IMR-90 (cell line): ENCODE measurements at regions not wholly inside any gene's neighbourhood (a gene's known extent, or its start where the extent isn't known, plus 50 kb on each side); places are given as distances from the start of the nearest gene placed in this dataset.

ENCODE experiments used
- ATAC-seq: fragments of 200-7000 bp; cut with Tn5 transposase; 2 replicates; pipeline ENCODE4 v1.9.1; 2020; ENCODE audit warnings: low read depth, mild to moderate bottlenecking, moderate library complexity
- BruUV-seq: library from RNA; stranded (reverse); fragments of 400-500 nt; replicated peaks from 2 replicates; lab custom pipeline; 2021; lab: Mats Ljungman, UMichigan
- CTCF ChIA-PET: fragments of 300-600 bp; formaldehyde crosslinking; extraction: SDS; loops from one replicate; lab custom pipeline; 2021; ENCODE audit warnings: antibody characterized with exemption; lab: Yijun Ruan, JAX
- POLR2A ChIA-PET: fragments of 300-600 bp; sonication (Branson Sonifier 250); formaldehyde crosslinking; loops from one replicate; lab custom pipeline; 2022; ENCODE audit warnings: antibody characterized with exemption; ENCODE audit not compliant: unreplicated experiment; lab: Charles Lee
- DNase-seq: peaks from one replicate; pipeline ENCODE4 v3.0.0; 2013
- H2AFZ ChIP-seq: replicated peaks from 2 replicates; pipeline ENCODE3; 2013; ENCODE audit warnings: low read length, mild to moderate bottlenecking; ENCODE audit not compliant: poor library complexity
- H2AK5ac ChIP-seq: 2 replicates; pipeline ENCODE4 v1.6.1; 2013; ENCODE audit warnings: low read depth, low read length, inconsistent platforms
- H2AK9ac ChIP-seq: replicated peaks from 2 replicates; pipeline ENCODE3; 2013; ENCODE audit warnings: mild to moderate bottlenecking, low read depth, low read length, moderate library complexity; ENCODE audit not compliant: poor library complexity
- H2BK120ac ChIP-seq: 2 replicates; pipeline ENCODE4 v1.6.1; 2013; ENCODE audit warnings: low read depth, low read length, inconsistent platforms
- H2BK15ac ChIP-seq: 3 replicates; pipeline ENCODE4 v1.6.1; 2013; ENCODE audit warnings: low read depth, low read length, inconsistent platforms
- H2BK20ac ChIP-seq: 2 replicates; pipeline ENCODE4 v1.6.1; 2013; ENCODE audit warnings: low read depth, mild to moderate bottlenecking, inconsistent platforms, low read length, moderate library complexity
- H2BK5ac ChIP-seq: 2 replicates; pipeline ENCODE4 v1.6.1; 2013; ENCODE audit warnings: mild to moderate bottlenecking, low read depth, low read length, inconsistent platforms; ENCODE audit not compliant: poor library complexity, severe bottlenecking
- H3K14ac ChIP-seq: replicated peaks from 2 replicates; pipeline ENCODE4 v1.6.1; 2013; ENCODE audit warnings: low read depth, low read length, inconsistent platforms
- H3K18ac ChIP-seq: 2 replicates; pipeline ENCODE4 v1.6.1; 2013; ENCODE audit warnings: low read depth, low read length, control low read depth
- H3K23ac ChIP-seq: 2 replicates; pipeline ENCODE4 v1.6.1; 2013; ENCODE audit warnings: low read depth, low read length, inconsistent platforms
- H3K27ac ChIP-seq: 2 replicates; pipeline ENCODE4 v1.5.1; 2013; ENCODE audit warnings: mild to moderate bottlenecking, control low read depth, low read length; ENCODE audit not compliant: insufficient read depth
- H3K27me3 ChIP-seq: 2 replicates; pipeline ENCODE4 v1.6.1; 2013; ENCODE audit warnings: low read length; ENCODE audit not compliant: control insufficient read depth, insufficient read depth
- H3K36me3 ChIP-seq: 2 replicates; pipeline ENCODE4 v1.6.1; 2013; ENCODE audit warnings: low read length, mixed read lengths; ENCODE audit not compliant: control insufficient read depth, insufficient read depth
- H3K4ac ChIP-seq: 2 replicates; pipeline ENCODE4 v1.6.1; 2013; ENCODE audit warnings: low read depth, low read length, inconsistent platforms
- H3K4me1 ChIP-seq: 2 replicates; pipeline ENCODE4 v1.6.1; 2013; ENCODE audit warnings: low read length, mixed read lengths; ENCODE audit not compliant: control insufficient read depth, insufficient read depth
- H3K4me2 ChIP-seq: 2 replicates; pipeline ENCODE4 v1.6.1; 2013; ENCODE audit warnings: low read depth, mild to moderate bottlenecking, control low read depth, low read length, moderate library complexity
- H3K4me3 ChIP-seq: 2 replicates; pipeline ENCODE4 v1.5.1; 2013; ENCODE audit warnings: low read depth, mild to moderate bottlenecking, control low read depth, low read length, moderate library complexity; ENCODE audit not compliant: insufficient read depth
- H3K56ac ChIP-seq: 2 replicates; pipeline ENCODE4 v1.6.1; 2013; ENCODE audit warnings: low read length, inconsistent platforms; ENCODE audit not compliant: insufficient read depth; ENCODE audit errors: extremely low read depth
- H3K79me1 ChIP-seq, 2 experiments: 2 replicates each; pipeline ENCODE4 v1.6.1; 2013; ENCODE audit warnings: low read length in 2 of 2, inconsistent platforms in 1 of 2, low read depth in 1 of 2
- H3K9ac ChIP-seq: 2 replicates; pipeline ENCODE4 v1.6.1; 2013; ENCODE audit warnings: low read depth, low read length, control low read depth
- H3K9me1 ChIP-seq: 2 replicates; pipeline ENCODE4 v1.6.1; 2013; ENCODE audit warnings: low read length, inconsistent platforms; ENCODE audit not compliant: insufficient read depth
- H3K9me3 ChIP-seq: 2 replicates; pipeline ENCODE4 v1.6.1; 2013; ENCODE audit warnings: low read length; ENCODE audit not compliant: control insufficient read depth, insufficient read depth
- H4K20me1 ChIP-seq: 2 replicates; pipeline ENCODE4 v1.6.1; 2013; ENCODE audit warnings: low read length, inconsistent platforms; ENCODE audit not compliant: insufficient read depth
- H4K5ac ChIP-seq: 2 replicates; pipeline ENCODE4 v1.6.1; 2013; ENCODE audit warnings: mild to moderate bottlenecking, low read depth, low read length, control low read depth
- H4K8ac ChIP-seq, 2 experiments: 2 replicates each; pipeline ENCODE4 v1.6.1; 2013; ENCODE audit warnings: low read depth in 2 of 2, low read length in 2 of 2, control low read depth in 1 of 2, inconsistent platforms in 1 of 2
- H4K91ac ChIP-seq: 2 replicates; pipeline ENCODE4 v1.6.1; 2013; ENCODE audit warnings: low read depth, low read length, inconsistent platforms; ENCODE audit not compliant: insufficient read depth
- CHD1 ChIP-seq: IDR thresholded peaks from 2 replicates; pipeline ENCODE4 v1.6.1; 2012; ENCODE audit warnings: low read depth, low read length, improper control_type of control experiment
- FOS ChIP-seq: fragments of 150-350 bp; IDR thresholded peaks from 2 replicates; pipeline ENCODE4 v1.6.1; 2016; ENCODE audit warnings: low read depth, low read length
- MAFK ChIP-seq: IDR thresholded peaks from 2 replicates; pipeline ENCODE4 v1.6.1; 2012; ENCODE audit warnings: low read depth, low read length, improper control_type of control experiment
- MAZ ChIP-seq: IDR thresholded peaks from 2 replicates; pipeline ENCODE4 v1.6.1; 2012; ENCODE audit warnings: low read depth, mild to moderate bottlenecking, low read length, improper control_type of control experiment, moderate library complexity, borderline replicate concordance
- MXI1 ChIP-seq: IDR thresholded peaks from 2 replicates; pipeline ENCODE4 v1.6.1; 2012; ENCODE audit warnings: low read depth, mild to moderate bottlenecking, low read length, moderate library complexity, borderline replicate concordance
- RFX5 ChIP-seq: IDR thresholded peaks from 2 replicates; pipeline ENCODE4 v1.8.0; 2012; ENCODE audit warnings: low read depth, mild to moderate bottlenecking, low read length, moderate library complexity
- SMC3 ChIP-seq: fragments of 150-350 bp; IDR thresholded peaks from 2 replicates; pipeline ENCODE4 v1.6.1; 2016; ENCODE audit warnings: low read depth, mild to moderate bottlenecking, antibody characterized with exemption, low read length, moderate library complexity
- dilution Hi-C: fragments of 300-500 bp; cut with HindIII; formaldehyde crosslinking; loops from one replicate; pipeline ENCODE4 v1.14.3; 2018; ENCODE audit warnings: low sequenced_read_pairs; ENCODE audit not compliant: unreplicated experiment
- in situ Hi-C: fragments of 300-500 bp; cut with MboI; formaldehyde crosslinking; loops from 3 replicates; pipeline ENCODE4 v1.14.3; 2019; ENCODE audit warnings: low sequenced_read_pairs, inconsistent platforms, mixed read lengths
- intact Hi-C: fragments of 100-400 bp; cut with micrococcal nuclease; formaldehyde crosslinking; loops from 2 replicates; pipeline ENCODE4 v1.10.0; 2022
- TF ChIP-seq, protein P1 (sequence below): conservative IDR thresholded peaks from 2 replicates; pipeline ENCODE4 v1.5.1; 2012; ENCODE audit warnings: mild to moderate bottlenecking, low read depth, low read length, improper control_type of control experiment
- TF ChIP-seq, protein P2 (sequence below): fragments of 150-350 bp; IDR thresholded peaks from 2 replicates; pipeline ENCODE4 v1.6.1; 2017; ENCODE audit warnings: mild to moderate bottlenecking, antibody characterized with exemption, low read length, low read depth

DNA sequence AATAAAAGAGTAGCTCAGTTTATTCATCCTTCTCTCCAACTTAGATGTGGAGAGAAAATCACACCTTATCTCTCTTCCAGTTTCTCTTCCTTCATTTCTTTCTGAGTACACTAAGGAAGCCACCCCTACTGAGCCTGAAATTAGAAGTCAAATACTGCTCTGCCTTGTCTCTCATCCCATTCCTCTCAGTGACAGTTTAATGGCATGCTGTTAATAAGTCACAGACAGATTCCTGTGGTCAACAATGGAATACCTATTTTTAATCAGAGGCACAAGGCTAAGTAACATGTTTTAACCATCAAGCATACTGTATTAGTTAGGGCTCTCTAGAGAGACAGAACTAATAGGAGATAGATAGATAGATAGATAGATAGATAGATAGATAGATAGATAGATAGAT lies 253.2 kb downstream of the HTR7 start:
- Histone ChIP-seq H3K36me3 (no peaks in the 10 kb centered on the region), H3K27me3 (no peaks in the 10 kb centered on the region; the same call in 1 of the 2 replicates), H3K18ac (no peak overlapping the region), H3K56ac (no peak overlapping the region), H4K20me1 (no peaks in the 10 kb centered on the region), H4K91ac (no peak overlapping the region), H3K4me3 (no peak overlapping the region), H2BK15ac (no peak overlapping the region), H3K4me2 (no peak overlapping the region), H4K8ac (no peak overlapping the region), H3K9me3 (no peaks in the 10 kb centered on the region), H2AFZ (no peak overlapping the region), H3K27ac (no peak overlapping the region), H3K79me1 (no peaks in the 10 kb centered on the region), H3K23ac (no peak overlapping the region), H2AK9ac (no peak overlapping the region), H4K5ac (no peak overlapping the region), H2BK5ac (no peak overlapping the region), H3K4ac (no peak overlapping the region), H2BK120ac (no peak overlapping the region), H2AK5ac (no peak overlapping the region), H2BK20ac (no peak overlapping the region), H3K9me1 (no peaks in the 10 kb centered on the region), H3K9ac (no peak overlapping the region), H3K14ac (no peak overlapping the region), H3K4me1 (no peaks in the 10 kb centered on the region)
- POLR2A ChIA-PET: no interaction called here
- TF ChIP-seq MAFK: no peak
- no peak for TF ChIP-seq SMC3
- TF ChIP-seq, protein P1, sequence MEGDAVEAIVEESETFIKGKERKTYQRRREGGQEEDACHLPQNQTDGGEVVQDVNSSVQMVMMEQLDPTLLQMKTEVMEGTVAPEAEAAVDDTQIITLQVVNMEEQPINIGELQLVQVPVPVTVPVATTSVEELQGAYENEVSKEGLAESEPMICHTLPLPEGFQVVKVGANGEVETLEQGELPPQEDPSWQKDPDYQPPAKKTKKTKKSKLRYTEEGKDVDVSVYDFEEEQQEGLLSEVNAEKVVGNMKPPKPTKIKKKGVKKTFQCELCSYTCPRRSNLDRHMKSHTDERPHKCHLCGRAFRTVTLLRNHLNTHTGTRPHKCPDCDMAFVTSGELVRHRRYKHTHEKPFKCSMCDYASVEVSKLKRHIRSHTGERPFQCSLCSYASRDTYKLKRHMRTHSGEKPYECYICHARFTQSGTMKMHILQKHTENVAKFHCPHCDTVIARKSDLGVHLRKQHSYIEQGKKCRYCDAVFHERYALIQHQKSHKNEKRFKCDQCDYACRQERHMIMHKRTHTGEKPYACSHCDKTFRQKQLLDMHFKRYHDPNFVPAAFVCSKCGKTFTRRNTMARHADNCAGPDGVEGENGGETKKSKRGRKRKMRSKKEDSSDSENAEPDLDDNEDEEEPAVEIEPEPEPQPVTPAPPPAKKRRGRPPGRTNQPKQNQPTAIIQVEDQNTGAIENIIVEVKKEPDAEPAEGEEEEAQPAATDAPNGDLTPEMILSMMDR: no peak
- TF ChIP-seq CHD1: no peak
- TF ChIP-seq RFX5: no peak
- no peak for TF ChIP-seq MAZ
- TF ChIP-seq, protein P2, sequence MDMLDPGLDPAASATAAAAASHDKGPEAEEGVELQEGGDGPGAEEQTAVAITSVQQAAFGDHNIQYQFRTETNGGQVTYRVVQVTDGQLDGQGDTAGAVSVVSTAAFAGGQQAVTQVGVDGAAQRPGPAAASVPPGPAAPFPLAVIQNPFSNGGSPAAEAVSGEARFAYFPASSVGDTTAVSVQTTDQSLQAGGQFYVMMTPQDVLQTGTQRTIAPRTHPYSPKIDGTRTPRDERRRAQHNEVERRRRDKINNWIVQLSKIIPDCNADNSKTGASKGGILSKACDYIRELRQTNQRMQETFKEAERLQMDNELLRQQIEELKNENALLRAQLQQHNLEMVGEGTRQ: no peak
- TF ChIP-seq FOS: no peak
- no peak for TF ChIP-seq MXI1
- in situ Hi-C loops: no loop called here
- ATAC-seq: no peak
- CTCF ChIA-PET: no interaction called here
- intact Hi-C loops: no loop called here
- BruUV-seq: no TSS peak
- dilution Hi-C loops: no loop called here
- no peak for DNase-seq
